Stomach (tissue), 8 donors: ENCODE measurements at regions not wholly inside any gene's neighbourhood (a gene's known extent, or its start where the extent isn't known, plus 50 kb on each side); places are given as distances from the start of the nearest gene placed in this dataset.

Experiments used
- DNase-seq, 2 donors: peaks; one replicate each; pipeline versions ENCODE4 v3.0.0 to v3.0.0-alpha.2; 2013 to 2019
- H3K27ac ChIP-seq, 5 donors: fragments of 200-600 bp in 4 of 5; sonication (generic) in 4 of 5; one replicate each; pipeline ENCODE4 v1.5.1; 2013 to 2019; ENCODE audit warnings: mild to moderate bottlenecking in 1 of 5, moderate library complexity in 1 of 5
- H3K27me3 ChIP-seq, 3 donors: fragments of 200-600 bp; sonication (generic); one replicate each; pipeline ENCODE4 v1.5.1; 2017 to 2019; ENCODE audit warnings: mixed run types in 1 of 3
- H3K36me3 ChIP-seq, 4 donors: fragments of 200-600 bp; sonication (generic); 1 replicate in 3 of 4; 2 replicates in 1 of 4; pipeline ENCODE4 v1.5.1; 2016 to 2019
- H3K4me1 ChIP-seq, 4 donors: fragments of 200-600 bp; sonication (generic); one replicate each; pipeline ENCODE4 v1.5.1; 2016 to 2019
- H3K4me3 ChIP-seq, 4 donors: fragments of 200-600 bp; sonication (generic) in 3 of 4; one replicate each; pipeline ENCODE4 v1.5.1; 2016 to 2019; ENCODE audit warnings: mild to moderate bottlenecking in 1 of 4
- H3K9me3 ChIP-seq, 4 donors: fragments of 200-600 bp; sonication (generic); one replicate each; pipeline ENCODE4 v1.5.1; 2016 to 2019
- EP300 ChIP-seq: sonication (generic); formaldehyde crosslinking; IDR thresholded peaks from one replicate; pipeline ENCODE4 v1.6.1; 2017; ENCODE audit warnings: antibody characterized with exemption
- POLR2A ChIP-seq, 4 donors: fragments of 450-650 bp; IDR thresholded peaks; one replicate each; pipeline ENCODE4 v1.6.1; 2016; ENCODE audit warnings: antibody characterized with exemption in 4 of 4, control low read depth in 2 of 4, mild to moderate bottlenecking in 1 of 4, moderate library complexity in 1 of 4
- POLR2AphosphoS5 ChIP-seq, 3 donors: sonication (generic); formaldehyde crosslinking; IDR thresholded peaks; one replicate each; pipeline ENCODE4 v1.6.1; 2016; ENCODE audit warnings: antibody characterized with exemption in 3 of 3
- WGBS, 5 donors: extraction: QIAGEN DNeasy Blood & Tissue Kit in 3 of 5; methylation state at CpG; one replicate each; pipeline versions ENCODE4 v1.1.5 to v1.1.7; 2013 to 2018; 5-methylcytosine and 5-hydroxymethylcytosine counted together
- intact Hi-C: fragments of 100-400 bp; cut with DNase I; formaldehyde crosslinking; loops from one replicate; pipeline ENCODE4 v1.15.1; 2023; ENCODE audit warnings: low total_unique reads
- TF ChIP-seq, protein P1 (sequence below), 7 experiments: fragments of 450-650 bp in 4 of 7; fragments of 200-600 bp in 3 of 7; sonication (generic) in 3 of 7; IDR thresholded peaks; one replicate each; pipeline ENCODE4 v1.5.1; 2016 to 2019; ENCODE audit warnings: antibody characterized with exemption in 7 of 7, control low read depth in 2 of 7, mild to moderate bottlenecking in 1 of 7
- donor health status: healthy with polysubstance abuse.
- donor health status: Bipolar disorder and iron deficiency.
- donor health status: healthy.

GRCh38 chr10:78511324-78512204, 477.9 kb downstream of the RPS24 start:
- H3K4me3 ChIP-seq: no peak overlapping the region
- no peaks in the 10 kb centered on the region for H3K27me3 ChIP-seq
- H3K9me3 ChIP-seq: no peaks in the 10 kb centered on the region
- 75 to 88% (median 86%) methylated on average over 6 of the region's 6 CpGs for WGBS, 5 donors
- TF ChIP-seq EP300 (no peak), POLR2AphosphoS5 (IDR thresholded peaks at IDR 0.05) (no peak)
- H3K36me3 ChIP-seq: no peaks in the 10 kb centered on the region
- DNase-seq: no peak
- peaks cover 0 to 62% (median 33%) of the 10 kb centered on the region in 4 donors for H3K4me1 ChIP-seq
- H3K27ac ChIP-seq: peak overlapping the region in 4 of 5 donors; percentile 13 to 77 (median 62)
- intact Hi-C loops: no loop called here

DNA sequence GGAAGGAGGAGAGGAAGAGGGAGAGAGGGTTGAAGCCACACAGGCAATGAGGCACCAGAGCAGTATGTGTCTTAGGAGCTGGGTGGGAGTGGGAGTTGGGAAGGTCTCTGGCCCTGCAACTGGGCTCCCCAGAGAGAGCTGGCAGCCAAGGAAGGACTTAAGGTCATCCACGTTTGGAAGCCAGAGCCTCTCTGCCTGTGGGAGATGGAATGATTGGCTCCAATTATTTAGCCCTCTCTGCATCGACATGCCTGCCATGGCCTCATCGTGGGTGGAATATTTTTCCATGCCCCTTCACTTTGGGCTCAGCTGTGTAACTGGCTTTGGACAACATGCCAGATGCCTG, 478.5 kb downstream of the RPS24 start:
- peak overlapping the region in 3 of 5 donors; percentile 0 to 77 (median 71) for H3K27ac ChIP-seq
- peaks cover 0 to 66% (median 33%) of the 10 kb centered on the region in 4 donors for H3K4me1 ChIP-seq
- H3K9me3 ChIP-seq: no peaks in the 10 kb centered on the region
- 73 to 93% (median 81%) methylated on average over 3 of the region's 3 CpGs for WGBS, 5 donors
- no peaks in the 10 kb centered on the region for H3K27me3 ChIP-seq
- TF ChIP-seq POLR2AphosphoS5 (IDR thresholded peaks at IDR 0.05) (no peak), EP300 (no peak), POLR2A (IDR thresholded peaks at IDR 0.05) (no peak)
- TF ChIP-seq, protein P1, sequence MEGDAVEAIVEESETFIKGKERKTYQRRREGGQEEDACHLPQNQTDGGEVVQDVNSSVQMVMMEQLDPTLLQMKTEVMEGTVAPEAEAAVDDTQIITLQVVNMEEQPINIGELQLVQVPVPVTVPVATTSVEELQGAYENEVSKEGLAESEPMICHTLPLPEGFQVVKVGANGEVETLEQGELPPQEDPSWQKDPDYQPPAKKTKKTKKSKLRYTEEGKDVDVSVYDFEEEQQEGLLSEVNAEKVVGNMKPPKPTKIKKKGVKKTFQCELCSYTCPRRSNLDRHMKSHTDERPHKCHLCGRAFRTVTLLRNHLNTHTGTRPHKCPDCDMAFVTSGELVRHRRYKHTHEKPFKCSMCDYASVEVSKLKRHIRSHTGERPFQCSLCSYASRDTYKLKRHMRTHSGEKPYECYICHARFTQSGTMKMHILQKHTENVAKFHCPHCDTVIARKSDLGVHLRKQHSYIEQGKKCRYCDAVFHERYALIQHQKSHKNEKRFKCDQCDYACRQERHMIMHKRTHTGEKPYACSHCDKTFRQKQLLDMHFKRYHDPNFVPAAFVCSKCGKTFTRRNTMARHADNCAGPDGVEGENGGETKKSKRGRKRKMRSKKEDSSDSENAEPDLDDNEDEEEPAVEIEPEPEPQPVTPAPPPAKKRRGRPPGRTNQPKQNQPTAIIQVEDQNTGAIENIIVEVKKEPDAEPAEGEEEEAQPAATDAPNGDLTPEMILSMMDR (IDR thresholded peaks at IDR 0.05): no peak
- H3K4me3 ChIP-seq: no peak overlapping the region
- DNase-seq: no peak
- no peaks in the 10 kb centered on the region for H3K36me3 ChIP-seq
- intact Hi-C loops: no loop called here

GRCh38 chr10:78513330-78513729, 479.7 kb downstream of the RPS24 start:
- intact Hi-C loops: no loop called here
- no peak overlapping the region for H3K4me3 ChIP-seq
- peaks cover 0 to 59% (median 29%) of the 10 kb centered on the region in 4 donors for H3K4me1 ChIP-seq
- WGBS, 5 donors: 38 to 100% (median 55%) methylated on average over 2 of the region's 2 CpGs
- H3K27me3 ChIP-seq: no peaks in the 10 kb centered on the region
- H3K27ac ChIP-seq: peak overlapping the region in 1 of 5 donors; percentile 70
- no peaks in the 10 kb centered on the region for H3K9me3 ChIP-seq
- no peaks in the 10 kb centered on the region for H3K36me3 ChIP-seq
- TF ChIP-seq EP300 (no peak), POLR2A (IDR thresholded peaks at IDR 0.05) (no peak), POLR2AphosphoS5 (IDR thresholded peaks at IDR 0.05) (no peak)
- TF ChIP-seq, protein P1 (IDR thresholded peaks at IDR 0.05): no peak
- no peak for DNase-seq

DNA sequence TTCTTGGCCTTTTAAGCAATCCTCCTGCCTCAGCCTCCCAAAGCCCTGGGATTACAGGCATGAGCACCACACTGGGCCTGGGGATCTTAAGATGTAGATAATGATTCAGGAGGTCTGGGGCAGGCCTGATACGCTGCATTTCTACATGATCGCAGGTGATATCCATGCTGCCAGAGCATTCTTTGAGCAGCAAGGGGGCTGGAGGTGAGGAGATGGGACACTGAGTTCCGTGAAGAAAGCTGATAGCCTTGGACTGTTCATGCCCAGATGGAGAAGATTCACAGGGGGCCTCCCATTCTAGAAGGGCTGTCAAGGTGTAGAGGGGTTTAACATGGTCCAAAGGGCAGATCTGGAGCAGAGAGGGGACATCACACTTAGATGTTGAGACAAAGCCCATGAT, 480.3 kb downstream of the RPS24 start:
- WGBS, 5 donors: 94 to 98% (median 96%) methylated on average over 3 of the region's 3 CpGs
- H3K9me3 ChIP-seq: no peaks in the 10 kb centered on the region
- TF ChIP-seq POLR2AphosphoS5 (IDR thresholded peaks at IDR 0.05) (no peak), POLR2A (IDR thresholded peaks at IDR 0.05) (no peak), EP300 (no peak)
- TF ChIP-seq, protein P1 (IDR thresholded peaks at IDR 0.05): no peak
- intact Hi-C loops: no loop called here
- no peaks in the 10 kb centered on the region for H3K36me3 ChIP-seq
- peak overlapping the region in 2 of 5 donors; percentile 70 to 78 for H3K27ac ChIP-seq
- H3K4me3 ChIP-seq: no peak overlapping the region
- DNase-seq: no peak
- no peaks in the 10 kb centered on the region for H3K27me3 ChIP-seq
- H3K4me1 ChIP-seq: peaks cover 0 to 56% (median 26%) of the 10 kb centered on the region in 4 donors

GRCh38 chr10:78514459-78514858, 480.8 kb downstream of the RPS24 start:
- H3K27ac ChIP-seq: peak overlapping the region in 4 of 5 donors; percentile 1 to 78 (median 43)
- DNase-seq: no peak
- TF ChIP-seq, protein P1 (IDR thresholded peaks at IDR 0.05): no peak
- TF ChIP-seq POLR2A (IDR thresholded peaks at IDR 0.05) (no peak), EP300 (no peak), POLR2AphosphoS5 (IDR thresholded peaks at IDR 0.05) (no peak)
- H3K9me3 ChIP-seq: no peaks in the 10 kb centered on the region
- no peaks in the 10 kb centered on the region for H3K36me3 ChIP-seq
- no peak overlapping the region for H3K4me3 ChIP-seq
- intact Hi-C loops: no loop called here
- peaks cover 0 to 56% (median 26%) of the 10 kb centered on the region in 4 donors for H3K4me1 ChIP-seq
- H3K27me3 ChIP-seq: no peaks in the 10 kb centered on the region
- 79 to 93% (median 85%) methylated on average over 4 of the region's 4 CpGs for WGBS, 5 donors
